LoVo (cell line): ENCODE measurements at regions not wholly inside any gene's neighbourhood (a gene's known extent, or its start where the extent isn't known, plus 50 kb on each side); places are given as distances from the start of the nearest gene placed in this dataset.

Experiments used
- DNase-seq: peaks from one replicate; pipeline ENCODE4 v3.0.0-alpha.2; 2016; ENCODE audit warnings: low spot score

DNA sequence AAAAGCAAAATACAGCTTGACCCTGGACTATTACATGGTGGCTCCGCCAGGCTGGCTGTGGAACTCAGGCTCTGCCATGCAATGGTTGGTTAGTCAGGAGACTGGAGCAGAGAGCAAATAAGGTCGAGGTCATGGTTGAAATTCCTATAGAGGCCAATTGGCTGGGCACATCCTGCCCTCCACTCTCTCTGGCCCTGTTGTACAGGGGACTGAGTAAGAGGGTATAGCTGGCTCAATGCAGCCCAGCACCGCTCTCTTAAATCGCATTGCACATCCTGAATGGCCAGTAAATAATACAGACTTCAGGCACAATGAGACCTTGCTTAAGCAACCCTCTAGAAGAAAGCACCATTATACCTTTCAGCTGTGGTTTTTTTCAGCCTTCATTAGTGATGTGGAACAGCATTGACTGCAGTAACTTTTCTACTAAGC, 59.3 kb upstream of the PPP2R5A start:
- no peak for DNase-seq

DNA sequence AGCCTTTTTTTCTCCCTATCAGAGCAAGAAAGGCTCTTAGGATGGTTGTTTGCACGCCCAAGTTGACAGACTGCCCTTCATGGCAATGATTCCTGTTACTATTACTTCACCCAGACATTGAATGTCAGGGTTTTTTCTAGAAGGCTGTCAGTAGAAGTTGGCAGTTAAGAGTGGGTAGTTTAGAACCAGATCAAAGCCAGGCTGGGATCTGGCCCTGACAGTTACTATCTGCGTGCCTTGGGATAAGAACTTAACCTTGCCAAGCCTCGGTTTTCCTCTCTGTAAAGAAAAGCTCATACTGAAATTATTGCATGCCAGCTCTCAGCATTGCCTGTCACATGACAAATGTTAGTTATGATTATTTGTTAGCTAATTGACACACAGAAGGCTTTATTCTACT, 58.7 kb upstream of the PPP2R5A start:
- no peak for DNase-seq

DNA sequence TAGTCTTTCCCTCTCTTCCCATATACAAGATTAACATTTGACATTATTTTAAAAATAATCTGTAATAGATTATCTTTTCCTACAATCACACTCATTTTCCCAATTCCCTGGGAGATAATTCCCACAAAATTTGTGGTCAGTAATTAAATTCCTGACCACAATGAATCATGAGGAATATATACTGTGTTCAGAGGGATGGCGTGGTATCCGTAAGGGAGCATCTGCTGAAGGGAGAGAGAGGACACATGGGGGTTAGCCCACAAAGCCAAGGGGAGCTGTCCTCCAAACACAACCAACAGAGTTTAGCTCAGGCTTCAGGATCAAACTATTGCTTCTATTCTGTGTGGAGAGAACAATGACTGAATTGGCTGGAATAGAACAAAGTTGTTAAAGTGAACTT, 57.1 kb upstream of the PPP2R5A start:
- no peak for DNase-seq

DNA sequence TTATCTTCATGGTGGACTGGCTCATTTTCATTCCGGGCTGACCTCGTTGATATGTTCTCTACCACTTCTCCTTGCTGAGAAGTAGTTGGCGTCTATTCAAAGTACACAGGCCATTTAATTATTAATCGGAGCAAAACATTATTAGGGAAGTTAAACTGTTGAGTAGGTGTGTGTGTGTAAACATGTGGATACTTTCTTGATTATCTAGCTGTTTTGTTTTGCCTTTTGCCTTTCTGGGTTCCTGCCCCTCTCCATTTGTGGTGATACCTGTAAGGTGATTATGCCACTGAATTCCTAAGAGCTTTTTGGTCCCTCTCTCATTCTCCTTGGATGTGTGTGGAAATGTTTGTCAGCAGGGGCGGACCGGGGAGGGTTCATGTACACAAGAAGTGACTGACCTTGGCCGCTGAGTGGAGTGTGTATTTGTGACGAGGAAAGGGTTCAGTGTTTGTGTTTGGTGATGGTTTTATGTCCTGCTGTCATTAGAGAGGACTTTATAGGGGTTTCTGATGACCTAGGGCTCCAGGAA, 56.6 kb upstream of the PPP2R5A start:
- DNase-seq = no peak

DNA sequence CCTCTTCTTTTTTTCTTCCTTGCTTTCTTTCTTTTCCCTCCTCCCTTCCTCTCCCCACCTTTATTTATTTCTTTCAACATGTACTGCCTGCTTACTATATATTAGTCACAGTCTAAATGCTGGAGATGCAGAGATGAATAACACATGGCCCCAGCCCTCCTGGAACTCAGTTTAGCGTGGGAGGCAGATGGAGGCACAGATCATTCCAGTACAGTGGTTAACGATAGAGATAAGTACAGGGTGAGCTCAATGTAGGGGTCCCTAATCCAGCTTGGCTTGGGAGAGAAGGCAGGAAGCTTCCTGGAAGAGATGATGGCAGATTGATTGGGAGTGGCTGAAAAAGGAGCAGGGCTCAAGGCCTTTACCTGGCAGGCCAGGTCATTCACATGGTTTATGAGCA, 55.6 kb upstream of the PPP2R5A start:
- no peak for DNase-seq

DNA sequence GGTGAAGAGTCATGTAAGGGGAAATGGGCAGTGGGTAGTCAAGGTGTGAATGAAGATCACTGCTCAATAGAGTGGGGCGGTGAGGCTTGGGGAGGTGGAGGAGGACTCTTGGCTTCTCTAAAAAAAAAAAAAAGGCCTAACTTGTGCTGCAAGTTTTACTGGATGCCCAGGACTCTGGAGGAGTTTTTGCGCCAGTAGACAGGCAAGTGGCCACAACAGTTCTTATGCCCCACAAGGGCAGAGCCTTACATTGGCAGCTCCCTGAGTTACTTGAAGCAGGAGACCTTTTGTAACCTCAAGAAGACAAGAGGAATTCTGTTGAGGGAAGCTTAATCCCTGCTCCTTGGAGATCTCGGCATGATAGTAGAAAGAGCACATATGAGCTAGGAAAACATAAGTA, 54.9 kb upstream of the PPP2R5A start:
- no peak for DNase-seq

DNA sequence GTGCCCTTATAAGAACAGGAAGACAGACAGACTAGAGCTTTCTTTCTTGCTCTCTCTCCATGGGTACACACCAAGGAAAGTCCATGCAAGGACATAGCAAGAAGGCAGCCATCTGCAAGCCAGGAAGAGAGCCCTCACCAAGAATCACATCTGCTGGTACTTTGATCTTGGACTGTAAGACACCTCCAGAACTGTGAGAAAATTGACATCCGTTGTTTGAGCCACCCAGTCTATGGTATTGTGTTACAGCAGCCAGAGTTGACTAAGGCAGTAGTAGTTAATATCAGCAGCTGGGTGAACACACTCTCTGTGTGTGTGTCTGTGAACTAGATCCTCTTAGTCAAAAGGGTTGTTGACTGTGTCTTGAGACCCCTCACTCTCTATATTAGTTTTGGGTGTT, 53.8 kb upstream of the PPP2R5A start:
- no peak for DNase-seq

DNA sequence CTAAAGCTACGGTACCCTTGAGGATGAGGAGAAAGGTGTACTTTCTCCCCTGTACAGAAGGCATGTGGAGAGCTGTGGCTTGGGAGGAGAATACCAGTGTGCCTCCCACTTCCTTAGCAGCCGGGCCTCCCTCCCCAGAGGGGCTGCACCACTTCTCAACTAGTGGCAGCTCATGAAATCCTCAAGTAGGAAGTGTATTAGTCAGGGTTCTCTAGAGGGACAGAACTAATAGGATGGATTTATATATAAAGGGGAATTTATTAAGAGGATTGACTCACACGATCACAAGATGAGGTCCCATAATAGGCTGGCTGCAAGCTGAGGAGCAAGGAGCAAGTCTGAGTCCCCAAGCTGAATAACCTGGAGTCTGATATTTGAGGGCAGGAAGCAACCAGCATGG, 53.1 kb upstream of the PPP2R5A start:
- no peak for DNase-seq

DNA sequence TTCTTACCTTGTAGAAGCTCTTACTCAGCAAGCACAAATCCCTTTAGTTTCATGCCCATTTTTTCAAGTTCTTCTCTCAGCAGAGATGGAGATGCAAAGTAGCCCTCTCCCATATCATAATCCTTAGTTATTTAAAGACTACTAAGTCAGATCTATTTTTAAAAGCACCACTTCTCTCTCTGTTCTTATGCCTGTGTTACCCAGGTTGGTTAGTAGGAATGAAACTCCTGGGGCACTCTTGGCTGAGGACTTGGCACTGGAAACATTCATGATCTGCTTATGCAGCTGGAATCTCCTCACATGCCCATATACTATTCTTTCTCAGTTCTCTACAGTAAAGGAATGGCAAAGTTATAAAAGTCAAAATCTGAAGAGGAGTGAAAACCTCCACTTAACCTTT, 51.9 kb upstream of the PPP2R5A start:
- no peak for DNase-seq

DNA sequence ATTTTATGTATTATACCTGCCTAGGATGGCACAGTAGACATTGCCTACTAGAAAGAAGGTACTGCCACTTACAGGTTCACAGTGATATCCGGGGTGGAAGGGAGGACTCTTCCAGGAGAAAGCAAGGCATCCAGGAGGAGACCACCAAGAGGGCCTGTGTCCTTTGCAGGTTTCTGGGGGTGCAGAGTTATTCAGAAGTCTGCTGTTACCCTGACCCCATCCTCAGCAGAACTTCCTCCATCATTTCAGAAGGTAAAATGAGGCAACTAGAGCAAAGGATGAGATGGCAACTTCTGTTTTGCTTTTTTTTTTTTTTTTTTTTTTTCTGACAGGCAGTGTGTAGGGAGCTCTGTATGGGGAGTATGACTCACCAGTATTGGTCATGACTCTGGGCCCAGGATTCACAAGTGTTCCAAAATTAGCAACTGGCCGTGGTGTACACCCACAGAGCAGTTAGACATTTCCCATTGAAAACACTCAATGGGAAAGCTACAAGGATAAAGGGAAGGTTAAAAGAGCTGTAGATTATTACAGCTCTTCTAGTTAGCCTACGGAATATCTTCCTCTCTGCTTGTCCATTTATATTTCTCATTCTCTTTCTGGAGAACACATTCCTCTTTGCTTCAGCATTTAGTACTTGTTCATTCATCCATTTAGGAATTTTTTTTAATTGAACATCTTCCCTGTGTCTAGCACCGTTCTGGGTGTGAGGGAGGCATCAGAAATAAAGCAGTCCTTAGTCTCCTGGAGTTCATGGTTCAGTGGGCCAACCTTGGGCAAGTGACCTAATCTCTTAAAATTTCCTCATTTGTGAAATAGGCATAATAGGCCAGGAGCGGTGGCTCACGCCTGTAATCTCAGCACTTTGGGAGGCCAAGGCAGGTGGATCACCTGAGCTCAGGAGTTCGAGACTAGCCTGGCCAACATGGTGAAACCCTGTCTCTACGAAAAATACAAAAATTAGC, 50.5 kb upstream of the PPP2R5A start:
- DNase-seq = peak; percentile 66
